ENCODE measurements at regions not wholly inside any gene's neighbourhood (a gene's known extent, or its start where the extent isn't known, plus 50 kb on each side); places are given as distances from the start of the nearest gene placed in this dataset.

DNA sequence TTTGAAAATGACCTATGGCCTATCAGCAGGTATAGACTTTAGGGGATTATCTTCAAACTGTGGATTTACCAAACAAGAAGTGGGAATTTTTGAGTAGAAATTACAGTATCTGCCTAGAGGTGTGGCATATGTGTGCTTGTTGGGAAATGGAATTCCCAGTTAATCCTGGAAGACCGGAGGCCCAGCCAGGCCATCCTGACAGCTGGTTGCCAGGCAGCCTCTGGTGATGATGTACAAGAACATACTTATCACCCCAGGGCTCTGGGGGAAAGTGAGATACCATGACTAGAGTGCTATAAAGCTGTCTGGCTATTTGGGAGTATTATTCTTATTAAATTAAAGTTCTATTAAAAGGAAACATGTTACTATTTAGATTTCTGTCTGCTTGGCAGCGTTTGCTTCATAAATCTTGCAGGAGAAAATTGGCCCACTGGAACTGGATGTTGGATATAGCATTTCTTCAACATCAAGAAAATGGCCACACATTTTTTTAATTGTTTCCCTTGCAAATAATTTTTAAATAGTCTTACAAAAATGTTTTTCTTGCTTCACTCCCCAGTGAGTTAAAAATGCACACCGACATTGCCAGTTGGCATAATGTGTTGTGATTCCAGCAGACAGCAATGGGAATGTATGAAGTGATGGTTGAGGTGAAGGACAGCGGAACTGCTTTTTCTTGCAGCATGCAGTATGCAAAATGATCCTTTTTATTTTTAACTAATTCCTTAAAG, 187.8 kb downstream of the MYLK4 start:
- no peak for DNase-seq (ENCODE audit: low read depth)

DNA sequence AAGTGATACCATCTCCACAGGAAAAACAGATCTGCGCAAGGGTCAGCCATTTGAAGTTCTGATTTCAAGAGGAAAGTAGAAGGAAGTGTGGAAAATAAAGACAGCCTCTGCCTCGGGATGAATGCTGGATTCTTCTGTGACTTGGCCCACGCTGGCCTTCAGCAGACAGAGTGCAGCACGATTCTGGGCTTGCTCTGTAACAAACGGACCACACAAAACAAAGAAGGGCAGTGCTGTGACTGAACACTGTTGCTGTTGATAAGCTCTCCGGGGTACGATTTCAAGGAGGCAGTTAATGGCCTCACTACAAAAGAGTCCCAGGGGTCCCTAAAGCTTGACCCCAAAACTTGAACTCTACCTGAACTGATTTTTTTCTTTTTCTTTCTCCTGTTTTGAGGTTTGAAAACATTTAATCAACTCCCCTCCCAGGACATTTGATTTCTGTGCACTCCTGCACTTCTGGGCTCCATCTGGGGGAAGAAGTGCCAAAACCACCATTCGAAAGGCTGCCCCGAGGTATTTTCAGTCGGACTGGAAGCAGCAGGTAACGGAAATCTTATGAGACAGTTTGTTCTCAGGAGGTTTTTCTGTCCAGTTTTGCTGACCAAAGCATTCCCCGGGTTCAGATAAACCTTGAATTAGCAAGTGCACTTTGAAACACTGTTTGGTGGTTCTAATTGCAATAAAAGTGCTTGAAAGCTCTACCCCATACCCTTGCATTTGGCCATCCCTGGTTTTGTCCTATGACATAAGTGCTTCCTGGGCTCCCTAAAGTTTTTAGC, 189.6 kb downstream of the MYLK4 start:
- DNase-seq (ENCODE audit: low read depth) = no peak

DNA sequence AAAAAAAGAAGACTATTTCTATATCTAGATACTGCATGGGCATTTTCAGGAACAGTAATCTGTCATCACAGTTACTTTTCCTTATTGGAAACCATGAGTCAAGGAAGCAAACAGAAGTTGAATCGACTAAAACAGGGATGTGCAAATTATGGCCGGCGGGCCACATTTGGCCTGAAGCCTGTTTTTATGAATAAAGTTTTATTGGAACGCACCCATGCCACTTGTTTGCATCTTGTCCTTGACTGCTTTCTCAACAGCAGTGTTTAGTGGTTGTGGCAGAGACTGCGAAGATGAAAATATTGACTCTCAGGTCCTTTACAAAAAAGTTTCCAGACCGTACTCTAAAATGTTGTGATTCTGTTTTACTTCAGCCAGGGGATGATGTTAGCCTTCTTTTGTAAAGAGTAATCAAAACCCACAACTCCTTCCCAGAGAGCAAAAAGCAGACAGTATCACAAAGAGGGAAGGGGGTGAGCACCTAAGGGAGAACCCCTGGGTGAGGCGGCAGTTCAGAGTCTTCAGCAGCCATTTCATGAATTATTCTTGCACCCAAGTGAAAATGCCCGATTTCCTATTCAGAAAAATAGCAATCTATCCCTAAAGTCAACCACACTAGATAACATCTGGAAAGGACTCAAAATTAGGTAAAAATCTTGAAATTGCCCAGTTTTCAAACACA, 190.4 kb downstream of the MYLK4 start:
- DNase-seq (ENCODE audit: low read depth) = no peak

DNA sequence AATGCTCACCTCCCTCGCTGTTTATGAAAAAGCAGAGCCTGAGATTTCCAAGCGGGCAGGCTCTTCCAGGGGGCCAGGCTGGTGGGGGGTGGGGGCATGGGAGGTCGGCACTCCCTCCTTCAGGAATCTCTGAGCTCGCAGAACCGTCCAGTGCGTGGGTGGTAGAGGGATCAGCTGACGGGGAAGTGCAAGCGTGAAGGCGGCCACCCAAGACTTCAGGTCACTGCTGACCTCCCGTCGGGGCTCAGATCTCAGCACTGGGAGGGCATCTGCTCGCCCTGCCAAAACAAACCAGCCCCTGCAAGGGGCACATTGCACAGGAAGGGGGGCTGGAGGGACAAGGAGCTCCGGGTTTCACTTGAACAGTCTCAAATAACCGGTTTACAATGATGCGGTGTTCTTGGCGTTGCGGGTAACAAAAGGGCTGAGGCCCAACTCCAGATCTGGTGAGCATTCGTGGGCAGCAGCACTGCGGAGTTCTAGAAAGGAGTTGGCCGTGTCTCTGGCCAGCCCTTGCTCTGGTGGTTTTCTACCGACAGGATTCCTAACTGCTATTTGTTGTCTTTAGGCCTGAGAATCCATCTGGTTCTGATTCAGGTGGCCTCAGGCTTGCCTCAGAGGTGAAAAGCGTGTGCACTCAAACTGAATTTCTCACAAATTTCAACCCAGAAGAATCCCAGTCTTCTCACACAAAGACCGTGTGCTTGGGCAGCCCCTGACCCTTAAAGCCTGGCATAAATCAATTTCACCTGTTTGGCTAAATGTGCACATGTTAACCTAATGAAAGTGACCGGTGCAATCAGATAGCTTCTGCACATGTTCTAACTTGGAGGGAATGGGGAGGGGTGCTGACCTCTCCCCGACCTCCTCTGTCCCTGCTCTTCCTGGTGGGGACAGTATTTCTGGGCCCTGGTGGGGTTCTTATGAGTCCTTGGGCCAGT, 191.6 kb downstream of the MYLK4 start:
- DNase-seq (ENCODE audit: low read depth) = no peak

DNA sequence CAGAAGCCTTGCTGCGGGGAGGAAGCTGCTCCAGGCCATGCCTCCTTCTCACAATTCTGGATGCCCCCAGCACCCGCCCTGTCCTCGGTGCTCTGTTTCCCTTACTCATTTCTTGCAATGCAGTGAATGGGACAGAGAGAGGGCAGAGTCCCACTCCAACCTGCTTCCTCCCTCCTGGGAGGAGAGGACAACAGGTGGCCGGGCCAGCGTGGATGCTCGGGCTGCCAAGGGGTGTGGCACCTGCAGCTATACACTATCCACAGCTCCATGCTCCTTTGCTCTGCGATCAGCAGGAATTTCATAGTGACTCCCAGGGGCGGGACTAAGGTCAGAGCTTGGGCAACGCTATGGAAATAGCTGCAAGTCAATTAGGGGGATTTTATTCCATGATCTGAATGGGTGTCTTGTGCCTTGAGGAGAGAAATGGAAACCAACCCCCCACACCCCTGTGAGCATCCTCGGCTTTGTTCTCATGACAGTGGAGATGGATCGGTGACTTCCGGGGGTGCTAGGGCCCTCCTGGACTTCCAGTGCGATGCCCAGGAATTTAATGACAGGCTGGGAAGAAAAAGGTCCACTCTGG, 192.5 kb downstream of the MYLK4 start:
- no peak for DNase-seq (ENCODE audit: low read depth)

DNA sequence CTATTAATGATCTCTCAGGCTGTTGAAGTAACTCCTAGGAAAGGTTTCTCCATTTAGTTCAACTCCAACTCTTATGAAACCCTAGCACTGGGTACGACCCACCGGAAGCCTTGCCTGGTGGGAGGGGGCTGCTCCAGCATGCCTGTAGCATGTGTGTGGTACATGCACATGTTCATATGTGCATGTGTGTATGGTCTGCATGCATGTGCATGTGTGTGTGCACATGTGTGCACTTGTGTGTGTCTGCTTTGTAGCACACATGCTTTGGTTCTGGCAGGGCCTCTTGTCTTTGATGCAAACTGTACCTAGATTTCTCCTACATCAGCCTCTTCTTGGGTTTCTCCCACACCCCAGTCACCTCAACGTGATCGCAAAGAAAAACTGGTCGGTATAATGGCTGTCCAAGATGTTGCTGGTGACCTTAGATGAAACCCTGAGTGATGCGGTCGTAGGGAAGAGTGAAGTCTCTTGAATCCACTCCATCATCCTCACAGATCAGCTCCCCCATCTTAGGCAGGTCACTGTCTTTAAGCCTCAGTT, 193.5 kb downstream of the MYLK4 start:
- DNase-seq (ENCODE audit: low read depth) = no peak

DNA sequence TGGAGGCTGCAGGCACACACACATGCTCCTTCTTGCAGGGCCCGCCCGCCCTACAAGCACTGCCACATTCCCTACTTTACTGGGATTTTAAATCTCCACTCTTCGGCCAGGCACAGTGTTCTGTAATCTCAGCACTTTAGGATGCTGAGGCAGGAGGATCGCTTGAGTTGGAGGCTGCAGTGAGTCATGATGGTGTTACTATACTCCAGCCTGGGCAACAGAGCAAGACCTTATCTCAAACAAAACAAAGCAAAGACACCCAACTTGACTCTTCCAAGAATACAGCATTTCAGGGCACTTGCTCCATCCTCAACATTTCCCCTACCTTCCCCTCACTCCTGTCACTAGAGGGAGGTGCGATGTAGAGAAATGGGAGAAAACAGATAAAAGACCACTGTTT, 194.0 kb downstream of the MYLK4 start:
- no peak for DNase-seq (ENCODE audit: low read depth)

DNA sequence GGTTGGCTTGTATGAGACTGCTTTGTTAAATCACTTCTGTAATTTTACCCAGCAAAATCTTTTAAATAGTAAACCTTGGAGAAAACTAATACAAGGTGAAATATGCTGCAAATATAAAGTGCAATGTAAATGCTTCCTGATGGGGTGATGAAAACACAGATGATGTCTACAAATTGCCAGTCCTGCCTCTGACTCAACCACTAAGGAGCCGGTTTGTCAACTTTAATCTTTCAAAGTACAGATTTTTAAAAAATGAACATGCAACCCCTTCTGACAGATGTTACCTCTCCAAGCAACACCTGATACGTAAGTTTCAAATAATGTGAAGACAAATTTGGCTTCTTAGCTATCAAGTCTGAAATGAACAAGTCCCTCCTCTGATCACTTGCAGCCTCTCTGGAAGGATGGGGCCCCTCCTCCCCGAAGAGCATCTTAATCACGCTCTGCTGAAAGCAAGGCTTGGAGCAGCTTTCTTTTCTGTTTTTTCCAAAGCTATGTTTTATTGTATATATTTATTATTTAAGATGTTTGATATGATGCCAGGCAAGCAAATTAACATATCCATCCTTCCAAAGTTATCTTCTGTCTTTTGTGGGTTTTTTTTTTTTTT, 196.0 kb downstream of the MYLK4 start:
- DNase-seq (ENCODE audit: low read depth) = no peak

DNA sequence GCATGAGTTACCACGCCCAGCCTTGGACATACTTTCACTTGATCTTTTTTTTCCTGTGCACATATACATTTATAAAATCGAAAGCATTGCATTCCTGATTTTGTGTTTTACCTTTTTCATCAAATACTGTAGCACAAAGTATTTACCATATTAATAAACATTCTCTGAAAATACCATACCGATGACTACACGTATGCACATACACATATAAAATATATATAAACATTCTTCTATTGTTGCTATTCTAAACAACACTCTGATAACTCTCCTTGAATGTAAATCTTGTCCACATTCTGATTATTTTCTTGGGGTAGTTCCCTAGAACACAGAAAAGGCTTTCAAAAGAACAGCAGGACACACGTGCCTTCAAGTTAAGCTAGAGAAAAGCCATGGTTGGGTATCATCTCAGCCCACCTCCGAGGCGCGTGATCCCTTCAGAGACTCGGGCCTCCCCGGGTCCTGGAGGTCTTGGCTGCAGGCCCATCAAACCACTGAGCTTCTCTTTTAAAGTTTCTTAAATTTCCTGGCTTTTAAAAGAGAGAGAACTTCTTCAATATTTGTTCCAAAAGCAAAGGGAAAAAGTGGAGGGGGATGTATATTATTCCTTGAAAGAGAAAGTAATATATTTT, 198.1 kb downstream of the MYLK4 start:
- no peak for DNase-seq (ENCODE audit: low read depth)

DNA sequence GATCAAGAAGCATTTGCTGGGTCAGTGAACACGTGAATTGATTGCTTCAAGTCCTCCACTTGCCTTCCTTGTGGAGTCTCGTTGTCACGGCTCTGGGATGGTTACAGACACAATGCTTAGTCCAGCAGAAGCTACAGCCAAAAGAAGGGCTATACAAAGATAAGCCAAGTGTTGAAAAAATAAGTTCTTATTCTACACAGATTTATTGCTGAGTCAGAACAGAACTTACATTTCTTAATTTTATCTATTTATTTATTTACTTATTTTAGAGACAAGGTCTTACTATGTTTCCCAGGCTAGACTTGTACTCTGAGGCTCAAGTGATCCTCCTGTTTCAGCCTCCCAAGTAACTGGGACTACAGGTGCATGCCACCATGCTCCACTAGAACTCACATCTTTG, 199.0 kb downstream of the MYLK4 start:
- DNase-seq (ENCODE audit: low read depth) = no peak

DNA sequence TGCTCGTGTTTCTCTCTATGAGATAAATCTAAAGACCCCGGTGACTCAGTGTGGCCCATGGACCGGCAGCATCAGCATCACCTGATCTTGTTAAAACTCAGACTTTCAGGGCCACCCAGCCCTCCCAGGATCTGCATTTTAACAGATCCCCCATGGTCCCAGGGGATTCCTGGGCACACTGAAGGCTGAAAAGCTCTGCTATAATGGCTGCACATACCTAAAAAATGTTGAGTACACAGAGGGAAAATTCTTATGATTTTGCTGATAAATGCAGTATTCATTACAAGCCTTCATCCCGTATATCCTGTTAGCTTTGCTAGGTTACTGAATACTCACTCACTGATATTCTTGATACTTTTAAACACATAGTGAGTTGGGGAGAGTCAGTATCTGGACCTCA, 200.5 kb downstream of the MYLK4 start:
- no peak for DNase-seq (ENCODE audit: low read depth)

DNA sequence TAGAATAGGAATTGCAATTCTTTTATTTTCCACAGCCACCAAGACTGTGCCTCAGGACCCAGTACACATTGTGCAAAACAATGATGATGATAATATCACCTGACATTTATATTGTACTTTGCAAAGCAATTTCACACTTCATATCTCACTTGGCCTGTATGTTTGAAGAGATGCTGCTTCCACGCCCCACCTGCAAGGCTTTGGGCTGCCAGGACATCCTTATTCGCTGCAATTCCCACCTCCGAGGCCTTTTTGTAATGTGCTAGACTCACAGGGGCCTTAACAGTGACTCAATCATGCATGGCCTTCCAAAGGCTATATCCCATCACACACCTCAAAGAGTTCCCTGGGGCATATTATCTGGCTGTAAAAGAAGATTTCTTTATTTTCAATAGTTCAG, 200.9 kb downstream of the MYLK4 start:
- no peak for DNase-seq (ENCODE audit: low read depth)

DNA sequence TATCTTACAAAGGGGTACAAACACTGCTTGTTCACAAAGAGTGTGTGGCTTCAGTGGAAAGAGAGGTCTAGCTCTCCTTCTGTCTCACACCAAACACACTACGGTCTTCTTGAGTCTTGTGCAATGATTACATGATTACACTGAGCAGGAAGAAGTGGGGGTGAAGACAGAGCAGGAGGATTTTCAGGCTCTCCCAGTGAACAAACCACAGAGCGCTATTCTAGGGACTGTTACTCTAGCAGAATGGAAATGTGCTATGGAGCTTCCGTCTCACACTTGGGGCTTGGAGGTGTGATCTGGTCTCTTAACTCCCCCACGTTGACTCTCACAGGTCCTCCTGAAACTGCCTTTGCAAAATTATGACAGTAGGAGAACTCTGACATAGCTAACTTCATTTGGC, 203.4 kb downstream of the MYLK4 start:
- no peak for DNase-seq (ENCODE audit: low read depth)

DNA sequence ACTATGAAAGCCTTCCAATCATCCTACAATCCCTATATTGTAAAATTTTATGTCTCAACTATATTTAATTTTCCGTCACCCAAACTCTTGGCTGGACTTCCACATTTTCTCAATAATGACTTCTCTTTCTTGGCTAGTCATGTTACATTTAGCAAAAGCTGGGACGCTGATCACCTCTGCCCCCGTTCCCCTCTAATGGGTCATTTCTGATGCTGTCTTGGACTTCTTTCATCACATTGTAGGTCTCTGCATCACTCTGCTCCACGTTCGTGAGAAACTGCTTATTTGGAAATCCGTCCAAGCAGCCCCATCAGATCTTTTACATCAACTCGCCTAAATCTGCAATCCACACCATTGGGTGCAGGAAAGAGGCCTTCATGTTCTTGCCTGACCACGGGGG, 203.8 kb downstream of the MYLK4 start:
- DNase-seq (ENCODE audit: low read depth) = no peak

DNA sequence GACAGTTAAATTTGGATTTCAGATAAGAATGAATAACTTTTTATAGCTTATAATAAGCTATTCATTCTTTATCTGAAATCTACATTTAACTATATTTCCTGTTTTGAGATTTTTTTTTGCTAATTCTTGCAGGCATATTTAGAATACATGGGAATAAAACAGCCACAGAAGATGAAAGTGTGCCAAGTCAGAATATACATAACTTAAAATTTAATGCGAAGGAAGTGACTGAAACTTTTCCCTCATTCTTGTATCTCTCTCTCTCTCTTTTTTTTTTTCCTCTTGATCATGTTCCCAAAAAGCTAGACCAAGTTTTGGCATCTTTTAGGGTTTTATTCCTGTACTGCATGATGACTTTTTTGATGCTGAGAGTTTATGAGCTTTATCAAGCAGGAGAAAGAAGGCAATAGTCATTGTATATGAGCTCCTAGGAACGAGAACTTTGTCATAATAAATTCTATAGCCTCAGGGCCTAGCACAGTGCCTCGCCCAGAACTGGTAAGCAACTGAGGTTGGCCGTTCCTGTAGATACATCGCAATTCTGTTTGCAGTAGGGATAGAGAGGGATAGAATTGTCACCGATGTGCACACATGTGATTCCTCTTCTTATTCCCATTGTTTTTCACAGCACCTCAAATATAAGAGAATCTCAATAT, 205.2 kb downstream of the MYLK4 start:
- DNase-seq (ENCODE audit: low read depth) = no peak

DNA sequence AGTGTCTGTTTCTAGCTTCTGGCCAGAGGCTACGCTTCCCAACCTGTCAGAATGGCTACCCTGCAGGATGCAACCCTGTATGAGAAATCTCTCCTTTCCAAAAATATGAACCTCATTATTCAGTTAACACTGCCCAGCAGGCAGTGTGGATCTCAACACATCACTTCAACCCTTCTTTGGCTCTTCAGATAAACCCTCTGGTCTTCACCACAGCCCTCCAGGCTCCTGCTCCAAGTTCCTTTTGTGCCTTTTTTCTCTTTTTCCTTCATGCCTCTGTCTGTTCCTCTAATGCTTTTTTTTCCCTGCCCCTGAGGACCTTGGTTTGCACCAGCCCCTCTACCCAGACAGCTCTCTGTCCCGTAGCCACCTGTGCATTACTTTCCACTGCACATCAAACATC, 207.4 kb downstream of the MYLK4 start:
- DNase-seq (ENCODE audit: low read depth) = no peak

DNA sequence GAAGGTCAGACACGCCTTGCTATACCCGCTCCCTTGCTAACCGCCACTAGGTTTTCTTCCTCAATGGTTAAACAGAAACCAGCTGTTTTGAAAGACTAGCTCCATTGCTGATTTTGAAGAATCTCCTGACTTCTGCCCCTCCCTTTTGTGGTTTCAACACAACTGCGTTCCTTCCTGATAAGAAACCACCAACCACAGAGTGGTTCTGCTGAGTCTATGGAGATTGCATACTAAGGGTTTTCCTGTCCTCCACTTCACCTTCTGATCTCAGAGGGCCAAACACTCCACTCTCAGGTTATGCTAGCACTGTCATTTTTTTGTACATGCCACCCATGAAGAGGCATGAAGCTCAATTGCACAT, 207.9 kb downstream of the MYLK4 start:
- no peak for DNase-seq (ENCODE audit: low read depth)

DNA sequence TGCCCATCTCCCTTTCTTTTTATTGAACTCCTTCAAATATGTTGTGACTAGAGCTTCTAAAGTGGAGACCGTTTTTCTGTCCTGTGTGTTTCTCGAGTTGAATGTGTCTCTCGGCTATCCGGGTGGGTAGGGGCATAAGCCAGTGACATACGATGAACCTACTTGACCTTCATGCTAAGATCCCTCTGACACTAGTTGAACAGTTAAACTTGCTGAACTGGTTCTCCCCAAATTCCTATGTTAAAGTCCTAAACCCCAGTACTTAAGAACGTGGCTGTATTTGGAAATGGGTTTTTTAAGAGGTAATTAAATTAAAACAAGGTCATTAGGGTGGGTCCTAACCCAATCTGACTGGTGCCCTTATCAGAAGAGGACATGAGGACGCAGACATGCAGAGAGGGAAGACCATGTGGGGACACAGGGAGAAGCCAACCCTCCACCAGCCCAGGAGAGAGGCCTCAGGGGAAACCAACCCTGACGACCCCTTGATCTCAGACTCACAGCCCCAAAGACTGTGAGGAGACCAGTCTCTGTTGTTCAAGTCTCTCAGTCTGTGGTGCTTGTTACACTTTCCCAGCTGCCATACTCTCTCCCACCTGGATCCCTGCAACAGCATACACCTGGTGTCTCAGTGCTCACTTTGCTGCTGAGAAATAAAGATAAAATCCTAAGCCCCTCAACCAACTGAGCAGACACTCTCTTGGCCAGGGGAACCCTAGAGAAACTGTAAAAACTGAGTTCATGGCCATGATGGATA, 208.4 kb downstream of the MYLK4 start:
- DNase-seq (ENCODE audit: low read depth) = no peak

DNA sequence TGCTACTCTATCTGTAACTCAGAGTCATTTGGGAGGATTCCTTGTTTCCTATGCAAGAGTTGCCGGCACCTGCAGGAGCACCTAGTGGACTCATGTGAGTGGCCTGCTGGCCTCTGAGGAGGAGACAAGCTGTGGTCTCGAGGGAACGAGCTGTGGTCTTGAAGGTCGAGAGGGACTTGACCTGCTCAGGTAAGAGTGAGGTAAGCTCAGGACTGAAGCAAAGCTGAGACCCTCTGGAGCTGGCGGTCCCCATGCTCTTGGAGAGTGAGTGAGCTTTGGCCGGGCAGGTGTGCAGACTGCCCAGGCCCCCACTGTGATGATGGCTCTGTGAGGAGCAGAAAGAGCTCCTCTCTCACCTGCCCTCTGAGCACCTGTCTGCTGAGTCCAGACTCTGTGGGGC, 214.3 kb downstream of the MYLK4 start:
- no peak for DNase-seq (ENCODE audit: low read depth)

All from stimulated activated CD8-positive, alpha-beta memory T cell treated with anti-CD3 and anti-CD28 coated beads, Interleukin-12 subunit alpha, Interleukin-12 subunit beta, amount 100 ng/mL, for 1 hour (primary cell).